Stimulated activated naive CD4-positive, alpha-beta T cell treated with Interleukin-2 at 50 U/mL for 16 hours (primary cell): ENCODE measurements at regions not wholly inside any gene's neighbourhood (a gene's known extent, or its start where the extent isn't known, plus 50 kb on each side); places are given as distances from the start of the nearest gene placed in this dataset.
"Not testable (repeated sequence)": the region's sequence is repeated elsewhere in the genome, so short reads cannot be mapped to it uniquely, and the experiment has no call there.

Experiments
- DNase-seq: peaks from one replicate; lab custom pipeline; 2025; lab: John Stamatoyannopoulos, UW

DNA sequence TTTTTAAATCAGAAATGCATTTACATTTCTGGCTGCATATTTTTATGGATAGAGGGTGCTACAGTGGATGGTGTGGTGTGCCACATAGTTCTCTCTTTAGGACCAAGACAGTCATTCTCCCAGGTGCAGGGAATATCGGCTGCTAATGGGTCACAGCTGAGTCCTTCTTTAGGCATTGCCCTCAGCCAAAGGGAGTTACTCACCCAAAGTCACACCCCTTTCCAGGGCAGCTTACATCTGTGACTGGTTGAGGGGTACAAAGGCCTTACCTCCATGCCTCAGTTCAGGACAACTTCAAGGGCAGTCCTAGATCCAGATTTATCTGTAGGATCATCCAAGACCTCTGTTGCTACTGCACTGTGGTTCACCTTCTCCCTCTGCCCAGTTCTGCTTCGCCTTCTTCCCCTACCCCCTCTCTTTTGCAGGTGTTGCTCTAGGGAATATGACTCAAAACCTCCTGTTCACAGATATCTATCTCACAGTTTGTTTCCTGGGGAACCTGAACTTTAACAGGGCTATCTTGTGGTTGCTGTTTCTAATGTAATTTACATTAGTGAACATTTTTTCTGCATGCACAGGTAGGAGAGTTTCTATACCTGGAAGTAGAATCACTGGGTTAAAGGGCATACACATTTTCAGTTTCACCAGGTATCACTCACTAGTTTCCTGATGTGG is 413.9 kb downstream of the RPS6KC1 start:
- no peak for DNase-seq

DNA sequence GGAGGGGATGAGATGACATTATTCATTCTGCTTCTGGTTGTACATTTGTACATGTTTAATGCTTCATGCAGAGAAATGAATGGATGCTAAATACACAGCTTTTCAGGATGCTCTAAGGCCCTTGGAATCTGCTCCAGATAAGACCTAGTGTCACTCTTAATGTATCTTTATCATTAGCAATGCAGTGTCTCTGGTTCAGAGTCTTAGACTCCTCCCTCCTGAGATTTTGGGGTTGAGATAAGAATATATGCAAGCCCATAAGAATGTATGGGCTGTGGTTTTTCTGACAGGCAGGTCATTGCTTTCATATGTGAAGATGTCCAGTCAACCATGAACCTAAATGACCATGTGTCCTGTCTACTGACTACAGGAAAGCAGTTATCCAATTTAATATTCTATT is 415.5 kb downstream of the RPS6KC1 start:
- no peak for DNase-seq

DNA sequence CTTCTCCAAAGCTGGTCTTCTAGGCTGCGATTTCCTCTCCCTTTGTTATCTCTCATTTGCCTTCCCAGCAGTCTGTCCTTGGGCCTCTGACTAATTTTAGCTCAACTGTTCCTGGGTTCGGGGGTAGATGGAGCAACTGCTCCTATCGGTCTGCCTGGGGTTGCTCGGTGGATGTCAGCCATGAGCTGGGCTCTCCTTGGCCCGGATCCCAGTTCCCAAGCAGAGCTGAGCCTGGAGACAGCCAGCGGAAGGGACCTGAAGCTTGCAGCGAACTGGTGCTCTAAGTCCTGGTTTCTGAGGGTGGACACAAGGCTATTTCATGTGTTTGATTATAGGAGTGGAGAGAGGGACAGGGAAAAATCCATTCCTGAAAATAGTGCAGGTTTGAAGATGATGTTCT is 423.0 kb downstream of the RPS6KC1 start:
- no peak for DNase-seq

DNA sequence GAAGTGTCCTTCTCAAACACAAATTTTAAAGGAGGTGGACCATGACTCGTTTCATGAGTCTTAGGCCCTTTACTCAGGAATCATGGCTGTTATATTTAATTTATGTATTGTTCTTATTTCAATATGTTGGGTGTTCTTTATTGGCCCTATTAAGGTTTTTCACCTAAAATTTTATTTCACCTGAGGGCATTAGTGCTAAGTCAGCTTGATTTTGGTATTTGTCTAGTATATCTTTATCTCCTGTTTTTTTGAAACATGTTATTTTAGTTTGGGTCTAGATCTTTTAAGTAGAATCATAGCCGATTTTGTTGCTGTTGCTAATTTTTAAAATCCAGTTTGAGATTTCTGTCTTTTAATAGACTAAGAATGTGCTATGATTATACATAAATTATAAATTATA is 430.4 kb downstream of the RPS6KC1 start:
- DNase-seq, result no peak

DNA sequence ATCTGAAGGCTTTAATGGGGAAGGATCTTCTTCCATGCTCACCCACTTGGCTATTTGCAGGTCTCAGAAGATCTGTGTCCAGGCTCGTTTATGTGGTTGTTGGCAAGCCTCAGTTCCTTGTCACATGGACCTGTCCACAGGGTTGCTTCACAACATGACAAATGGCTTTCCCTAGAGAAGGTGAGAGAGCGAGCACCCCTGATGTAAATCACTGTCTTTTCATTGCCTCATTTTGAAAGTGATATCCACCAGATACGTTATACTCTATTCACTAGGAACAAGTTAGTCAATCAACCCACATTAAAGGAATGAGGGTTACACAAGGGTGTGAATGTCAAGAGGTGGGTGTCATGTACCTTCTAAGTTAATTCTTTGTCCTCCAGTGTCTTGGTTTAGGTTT is 433.3 kb downstream of the RPS6KC1 start:
- DNase-seq, result no peak

DNA sequence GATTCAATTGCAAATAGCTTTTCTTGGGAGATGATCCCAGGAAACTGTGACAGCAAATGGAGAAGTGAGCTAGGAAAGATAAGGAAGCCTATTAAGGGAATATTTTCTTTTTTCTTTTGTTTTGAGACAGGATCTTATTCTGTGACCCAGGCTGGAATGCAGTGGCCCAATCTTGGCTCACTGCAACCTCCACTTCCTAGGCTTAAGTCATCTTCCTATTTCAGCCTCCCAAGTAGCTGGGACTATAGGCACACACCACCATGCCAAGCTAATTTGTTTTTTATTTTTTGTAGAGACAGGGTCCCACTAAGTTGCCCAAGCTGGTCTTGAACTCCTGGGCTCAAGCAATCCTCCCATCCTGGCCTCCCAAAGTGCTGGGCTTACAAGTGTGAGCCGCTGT is 433.7 kb downstream of the RPS6KC1 start:
- no peak for DNase-seq

DNA sequence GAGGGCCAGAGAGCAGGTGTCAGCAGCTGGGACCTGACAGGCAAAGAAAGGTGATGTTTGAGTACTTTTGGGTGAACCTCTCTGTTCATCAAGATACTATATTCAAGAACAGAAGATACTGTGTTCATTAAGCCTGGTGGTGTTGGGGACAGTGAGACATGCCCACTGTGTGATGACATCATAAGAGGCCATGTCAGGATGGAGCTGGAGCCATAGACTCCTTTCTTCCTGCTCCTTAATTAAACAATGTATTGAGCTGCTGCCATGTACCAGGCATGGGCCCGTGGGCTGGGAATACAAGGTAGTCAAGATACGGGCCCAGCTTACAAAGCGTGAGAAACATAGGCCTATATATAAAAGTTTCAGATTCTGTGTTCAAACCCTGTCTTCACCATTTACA is 435.4 kb downstream of the RPS6KC1 start:
- DNase-seq, result no peak

DNA sequence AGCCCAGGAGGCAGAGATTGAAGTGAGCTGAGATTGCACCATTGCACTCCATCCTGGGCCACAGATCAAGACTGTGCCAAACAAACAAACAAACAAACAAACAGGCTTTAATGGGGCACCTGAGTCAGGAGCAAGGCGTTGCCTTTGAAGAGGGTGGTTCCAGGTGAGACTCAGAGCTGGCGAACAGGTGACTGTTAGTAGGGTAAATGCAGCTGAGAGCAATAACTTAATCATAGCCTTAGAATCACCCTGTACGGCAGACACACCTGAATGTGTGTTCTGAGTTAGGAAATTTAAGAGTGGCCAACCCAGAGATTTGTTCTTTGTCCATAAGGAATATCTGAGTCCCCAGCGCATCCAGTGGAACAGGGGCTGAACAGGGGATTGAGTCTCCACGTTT is 440.4 kb downstream of the RPS6KC1 start:
- DNase-seq, result no peak

DNA sequence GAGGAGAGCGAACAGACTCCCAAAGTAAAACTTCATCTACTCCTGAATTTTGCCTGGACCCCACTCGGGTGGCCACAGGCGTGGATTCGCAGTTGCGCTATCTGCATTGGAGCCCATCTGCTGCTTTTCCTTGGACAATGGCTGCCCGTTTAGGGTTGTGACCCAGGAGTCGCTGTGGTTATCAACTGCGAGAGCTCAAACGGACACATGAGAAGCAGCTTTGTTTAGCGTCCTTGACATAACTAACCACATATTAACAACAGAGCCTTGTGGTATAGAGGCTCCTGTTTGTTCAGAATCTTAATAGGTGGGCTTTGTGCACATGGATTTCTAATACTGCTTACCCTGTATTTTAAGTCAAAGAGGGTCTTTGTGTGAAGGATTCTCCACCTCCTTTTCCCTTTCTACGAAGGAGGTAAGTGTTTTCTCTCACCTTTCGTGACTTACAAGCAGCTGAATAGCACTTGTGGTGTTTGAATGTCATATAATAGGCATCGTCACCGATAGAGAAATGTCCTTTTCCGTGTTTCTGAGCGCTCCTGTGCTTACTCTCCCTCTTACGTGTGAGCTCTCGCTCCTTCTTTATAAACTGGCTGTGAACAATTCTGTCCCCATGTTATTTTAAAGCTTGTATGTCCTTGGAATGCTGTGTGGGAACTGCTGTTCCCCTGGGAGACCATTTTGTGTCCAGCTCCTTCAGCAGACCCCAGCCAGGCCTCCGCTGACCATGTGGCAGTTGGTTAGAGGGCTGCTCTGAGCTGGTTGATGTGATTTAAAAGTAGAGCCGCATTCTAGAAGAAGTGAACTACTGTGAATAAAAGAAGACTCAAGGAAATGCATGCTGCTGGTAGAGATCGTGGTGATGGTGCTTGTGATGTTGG is 441.4 kb downstream of the RPS6KC1 start:
- DNase-seq, result no peak

DNA sequence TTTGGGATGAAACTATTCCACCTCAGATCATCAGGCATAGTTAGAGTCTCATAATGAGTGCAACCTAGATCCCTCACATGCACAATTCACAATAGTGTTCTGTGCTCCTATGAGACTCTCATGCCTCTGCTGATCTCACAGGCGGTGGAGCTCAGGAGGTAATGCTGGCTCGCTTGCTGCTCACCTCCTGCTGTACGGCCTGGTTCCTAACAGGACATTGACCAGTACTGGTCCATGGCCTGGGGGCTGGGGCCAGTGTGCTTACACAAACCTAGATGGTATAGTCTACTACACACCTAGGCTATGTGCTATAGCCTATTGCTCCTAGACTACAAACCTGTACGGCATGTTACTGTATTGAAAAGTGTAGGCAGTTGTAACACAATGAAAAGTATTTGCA is 448.4 kb downstream of the RPS6KC1 start:
- no peak for DNase-seq

DNA sequence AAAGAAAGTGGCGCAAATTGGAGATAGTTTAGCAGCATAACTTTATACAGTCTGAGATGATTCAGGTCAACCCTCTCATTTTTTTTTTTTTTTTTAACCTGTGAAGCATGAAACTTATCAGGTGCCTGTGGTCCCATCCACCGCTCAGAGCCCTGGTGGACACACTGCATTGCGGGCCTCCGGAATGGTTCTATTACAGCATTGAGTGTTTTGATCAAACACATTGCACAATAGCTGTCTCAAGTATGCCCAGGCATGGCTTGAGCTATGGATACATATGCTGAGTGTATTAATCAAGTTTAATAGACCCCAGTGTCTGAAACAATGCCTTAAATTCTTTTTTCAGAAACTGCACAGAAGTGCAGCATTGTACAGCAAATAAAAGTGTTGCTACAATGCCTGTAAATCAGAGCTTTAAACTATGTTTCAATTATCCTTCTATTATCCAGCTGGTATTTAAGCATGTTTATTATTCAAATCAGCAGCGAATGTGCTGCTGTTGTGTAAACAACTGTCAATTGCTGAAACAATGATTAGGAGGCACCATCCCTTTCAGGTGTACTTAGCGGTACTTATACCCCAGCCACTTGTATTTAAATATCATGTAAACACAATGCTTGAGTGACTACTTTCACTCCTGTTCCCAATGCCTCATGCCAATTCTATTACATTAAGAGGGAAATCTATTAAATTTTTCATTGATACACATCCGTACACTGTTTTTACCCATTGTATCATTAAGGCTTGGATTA is 456.6 kb downstream of the RPS6KC1 start:
- DNase-seq, result no peak

DNA sequence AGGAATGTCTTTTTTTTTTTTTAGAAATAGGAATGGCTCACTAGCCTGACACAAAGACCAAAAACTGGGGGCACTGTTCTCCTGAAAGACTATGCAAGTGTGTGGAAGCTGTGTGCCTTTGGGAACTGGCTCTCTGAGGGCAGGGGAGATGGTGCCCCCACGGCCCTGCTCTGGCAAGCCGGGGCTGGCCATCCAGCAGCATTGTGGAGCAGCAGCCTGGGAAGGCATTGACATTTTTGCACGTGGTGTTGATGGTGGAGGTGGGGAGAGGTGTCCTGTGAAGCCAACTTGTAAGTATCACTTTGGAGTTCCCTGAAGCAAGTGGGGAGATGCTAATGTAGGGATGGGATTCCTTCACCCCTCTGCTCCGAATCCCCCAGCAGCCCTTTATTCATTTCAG is 460.1 kb downstream of the RPS6KC1 start:
- no peak for DNase-seq

DNA sequence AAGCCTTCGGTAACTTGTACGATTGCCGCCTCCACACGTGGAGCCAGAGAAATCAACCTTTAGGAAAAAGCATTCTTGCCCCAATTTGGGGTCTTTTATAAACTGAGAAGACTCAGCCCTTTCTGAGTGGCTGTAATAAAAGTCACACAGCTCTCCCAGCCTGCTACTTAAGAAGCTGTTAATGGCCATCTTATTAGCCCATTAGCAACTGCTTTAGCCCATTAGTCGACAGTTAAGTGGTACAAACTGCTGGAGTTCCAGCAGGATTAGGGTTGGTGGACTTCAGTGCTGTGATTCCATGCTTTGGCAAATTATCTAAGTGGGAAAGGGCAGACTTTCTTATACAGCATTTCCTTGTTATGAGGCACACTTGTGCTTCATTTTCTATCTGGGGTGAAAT is 461.3 kb downstream of the RPS6KC1 start:
- no peak for DNase-seq

DNA sequence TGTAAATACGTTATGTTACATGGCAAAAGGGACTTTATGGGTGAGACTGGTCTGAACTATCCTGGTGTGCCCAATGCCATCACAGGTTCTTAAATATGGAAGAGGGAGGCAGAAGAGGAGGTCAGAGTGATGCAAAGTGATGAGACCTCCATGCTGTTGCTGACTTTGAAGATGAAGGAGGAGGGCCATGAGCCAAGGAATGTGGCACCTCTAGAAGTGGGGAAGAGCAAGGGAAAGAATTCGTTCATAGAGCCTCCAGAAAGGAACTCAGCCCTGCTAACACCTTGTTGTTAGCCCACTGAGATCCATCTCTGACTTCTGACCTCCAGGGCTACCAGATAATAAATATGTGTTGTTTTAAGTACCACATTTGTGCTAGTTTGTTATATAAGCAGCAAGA is 462.0 kb downstream of the RPS6KC1 start:
- DNase-seq, result no peak

DNA sequence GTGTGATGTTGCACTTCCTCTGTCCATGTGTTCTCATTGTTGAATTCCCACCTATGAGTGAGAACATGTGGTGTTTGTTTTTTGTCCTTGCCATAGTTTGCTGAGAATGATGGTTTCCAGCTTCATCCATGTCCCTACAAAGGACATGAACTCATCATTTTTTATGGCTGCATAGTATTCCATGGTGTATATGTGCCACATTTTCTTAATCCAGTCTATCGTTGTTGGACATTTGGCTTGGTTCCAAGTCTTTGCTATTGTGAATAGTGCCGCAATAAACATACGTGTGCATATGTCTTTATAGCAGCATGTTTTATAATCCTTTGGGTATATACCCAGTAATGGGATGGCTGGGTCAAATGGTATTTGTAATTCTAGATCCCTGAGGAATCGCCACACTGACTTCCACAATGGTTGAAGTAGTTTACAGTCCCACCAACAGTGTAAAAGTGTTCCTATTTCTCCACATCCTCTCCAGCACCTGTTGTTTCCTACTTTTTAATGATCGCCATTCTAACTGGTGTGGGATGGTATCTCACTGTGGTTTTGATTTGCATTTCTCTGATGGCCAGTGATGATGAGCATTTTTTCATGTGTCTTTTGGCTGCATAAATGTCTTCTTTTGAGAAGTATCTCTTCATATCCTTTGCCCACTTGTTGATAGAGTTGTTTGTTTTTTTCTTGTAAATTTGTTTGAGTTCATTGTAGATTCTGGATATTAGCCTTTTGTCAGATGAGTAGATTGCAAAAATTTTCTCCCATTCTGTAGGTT is 463.6 kb downstream of the RPS6KC1 start:
- DNase-seq, result not testable (repeated sequence)

DNA sequence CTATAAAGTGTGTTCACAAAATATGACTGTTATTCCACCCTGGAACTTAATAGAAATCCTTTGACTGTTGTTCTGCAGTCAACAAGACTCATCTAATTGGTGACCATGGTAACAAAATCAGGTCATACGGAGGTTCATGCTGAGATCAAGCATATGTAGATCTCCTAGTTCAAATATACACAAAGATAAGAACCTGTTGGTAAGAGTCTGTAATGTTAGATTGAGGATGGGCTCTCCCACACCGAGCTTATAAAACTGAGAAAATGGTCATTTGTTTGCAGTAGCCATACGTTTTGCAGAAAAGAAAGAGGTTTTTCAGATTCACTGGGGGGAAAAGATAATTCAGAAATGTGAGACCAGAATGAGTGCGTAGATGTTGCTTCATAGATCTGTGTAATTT is 468.1 kb downstream of the RPS6KC1 start:
- no peak for DNase-seq

DNA sequence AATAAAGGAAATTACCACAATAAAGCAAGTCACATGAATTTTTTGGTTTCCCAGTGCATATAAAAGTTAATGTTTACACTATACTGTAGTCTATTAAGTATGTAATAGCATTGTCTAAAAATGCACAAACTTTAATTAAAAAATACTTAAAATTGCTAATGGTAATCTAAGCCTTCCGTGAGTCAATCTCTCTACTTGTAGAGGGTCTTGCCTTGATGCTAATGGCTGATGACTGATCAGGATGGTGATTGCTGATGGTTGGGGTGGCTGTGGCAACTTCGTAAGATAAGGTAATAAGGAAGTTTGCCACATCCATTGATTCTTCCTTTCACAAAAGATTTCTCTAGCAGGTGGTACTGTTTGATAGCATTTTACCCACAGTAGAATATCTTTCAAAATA is 466.6 kb upstream of the PROX1 start:
- no peak for DNase-seq

DNA sequence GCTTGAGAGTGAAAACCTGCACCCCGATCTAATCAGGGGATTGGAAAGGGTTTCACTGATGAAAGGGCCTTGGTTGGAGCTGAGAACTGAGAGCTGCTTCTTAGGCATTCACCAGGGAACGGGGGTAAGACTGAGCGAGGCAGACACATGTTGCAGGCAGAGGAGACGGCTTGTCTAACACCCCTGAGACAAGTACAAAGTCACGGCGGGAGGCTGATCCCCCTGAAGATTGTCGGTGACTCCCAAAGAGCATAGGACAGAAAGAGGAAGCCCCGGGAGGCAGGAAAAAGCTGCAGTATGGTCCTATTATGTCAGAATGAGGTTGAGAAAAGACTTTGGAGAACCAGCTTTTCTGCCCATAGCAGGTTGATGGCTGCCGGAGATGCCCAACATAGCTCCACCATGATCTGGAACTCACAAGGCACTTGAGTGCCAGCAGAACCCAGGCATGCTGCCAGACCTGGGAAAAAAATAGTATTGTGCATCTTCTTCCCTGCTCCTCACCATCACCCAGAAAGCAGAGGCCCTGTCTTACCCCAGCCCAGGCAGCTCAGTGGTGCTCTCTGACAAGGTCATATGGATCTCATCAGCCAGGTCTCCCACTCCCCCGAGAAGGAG is 463.9 kb upstream of the PROX1 start:
- DNase-seq, result no peak

DNA sequence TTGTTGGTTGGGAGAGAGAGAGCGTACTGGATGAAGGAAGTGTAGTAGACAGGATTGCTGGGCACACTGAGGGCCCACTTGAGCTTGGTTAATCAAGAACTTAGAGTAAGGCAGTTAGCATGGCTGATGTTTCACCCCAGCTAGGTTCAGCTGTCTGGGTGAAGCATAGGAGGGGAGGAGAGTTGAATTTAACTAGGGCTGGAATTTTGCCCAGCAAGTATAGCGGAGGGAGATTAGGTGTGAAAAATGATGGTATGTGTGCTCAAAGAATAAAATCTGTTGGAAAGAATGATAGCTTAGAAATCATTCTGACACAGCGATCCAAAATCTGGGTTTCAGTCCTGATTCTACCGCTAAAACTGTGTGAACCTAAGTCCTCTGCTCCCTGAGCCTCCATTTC is 461.5 kb upstream of the PROX1 start:
- DNase-seq, result no peak

DNA sequence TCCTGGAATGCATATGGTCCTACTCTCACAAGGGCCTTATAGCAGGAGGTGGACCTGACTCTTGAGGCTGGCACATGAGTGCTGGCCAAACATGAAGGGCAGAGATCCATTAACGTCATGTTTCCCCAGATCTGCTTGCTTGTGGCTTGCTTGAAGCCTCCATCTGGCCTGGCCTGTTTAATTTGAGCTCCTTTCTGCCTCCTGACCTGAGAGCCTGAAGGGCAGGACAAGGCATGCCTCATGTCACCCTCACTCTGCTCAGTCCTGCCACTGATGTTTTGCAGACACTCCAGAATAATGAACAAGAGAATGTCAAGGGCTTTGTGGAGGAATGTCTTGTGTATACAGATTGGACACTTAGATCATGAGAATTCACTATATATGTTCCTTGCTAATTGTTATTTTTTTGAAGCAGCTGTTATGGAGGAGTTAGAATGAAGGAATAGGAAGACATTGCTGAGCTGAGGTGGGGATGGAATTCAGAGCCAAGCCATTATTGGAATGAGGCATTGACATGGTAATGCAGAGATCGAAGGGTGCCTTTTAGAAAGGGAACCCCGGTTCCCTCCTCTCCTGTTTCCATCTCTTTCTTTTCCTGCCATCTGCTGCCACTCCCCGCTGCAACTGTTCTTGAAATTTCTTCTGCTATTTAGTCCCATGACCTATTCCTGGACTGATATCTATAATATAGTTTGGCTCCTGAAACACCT is 457.0 kb upstream of the PROX1 start:
- DNase-seq, result no peak
